Ascending aorta (tissue), 2 donors: ENCODE measurements at regions not wholly inside any gene's neighbourhood (a gene's known extent, or its start where the extent isn't known, plus 50 kb on each side); places are given as distances from the start of the nearest gene placed in this dataset.

Experiments used
- DNase-seq, 2 donors: peaks; one replicate each; pipeline ENCODE4 v3.0.0-alpha.2; 2019; ENCODE audit warnings: low spot score in 2 of 2
- H3K27ac ChIP-seq, 2 donors: fragments of 200-600 bp; sonication (generic); one replicate each; pipeline ENCODE4 v1.5.1; 2016 to 2017; ENCODE audit warnings: mild to moderate bottlenecking in 1 of 2
- H3K27me3 ChIP-seq: fragments of 200-600 bp; sonication (generic); one replicate; pipeline ENCODE4 v1.5.1; 2017
- H3K36me3 ChIP-seq, 2 donors: fragments of 200-600 bp; sonication (generic); one replicate each; pipeline ENCODE4 v1.5.1; 2016
- H3K4me1 ChIP-seq, 2 donors: fragments of 200-600 bp; sonication (generic); one replicate each; pipeline ENCODE4 v1.5.1; 2016 to 2017; ENCODE audit warnings: mild to moderate bottlenecking in 1 of 2
- H3K4me3 ChIP-seq, 2 donors: fragments of 200-600 bp; sonication (generic); one replicate each; pipeline ENCODE4 v1.5.1; 2016 to 2017; ENCODE audit warnings: mild to moderate bottlenecking in 1 of 2
- H3K9me3 ChIP-seq, 2 donors: fragments of 200-600 bp; sonication (generic); one replicate each; pipeline ENCODE4 v1.5.1; 2016
- intact Hi-C: fragments of 100-400 bp; cut with DNase I; formaldehyde crosslinking; loops from one replicate; pipeline ENCODE4 v1.15.1; 2023
- TF ChIP-seq, protein P1 (sequence below), 3 experiments: fragments of 200-600 bp in 2 of 3; fragments of 450-650 bp in 1 of 3; sonication (generic) in 2 of 3; IDR thresholded peaks; one replicate each; pipeline ENCODE4 v1.5.1; 2016 to 2019; ENCODE audit warnings: antibody characterized with exemption in 3 of 3, mild to moderate bottlenecking in 1 of 3, moderate library complexity in 1 of 3

GRCh38 chr9:10925896-10926295 is 313.1 kb upstream of the PTPRD start:
- TF ChIP-seq, protein P1, sequence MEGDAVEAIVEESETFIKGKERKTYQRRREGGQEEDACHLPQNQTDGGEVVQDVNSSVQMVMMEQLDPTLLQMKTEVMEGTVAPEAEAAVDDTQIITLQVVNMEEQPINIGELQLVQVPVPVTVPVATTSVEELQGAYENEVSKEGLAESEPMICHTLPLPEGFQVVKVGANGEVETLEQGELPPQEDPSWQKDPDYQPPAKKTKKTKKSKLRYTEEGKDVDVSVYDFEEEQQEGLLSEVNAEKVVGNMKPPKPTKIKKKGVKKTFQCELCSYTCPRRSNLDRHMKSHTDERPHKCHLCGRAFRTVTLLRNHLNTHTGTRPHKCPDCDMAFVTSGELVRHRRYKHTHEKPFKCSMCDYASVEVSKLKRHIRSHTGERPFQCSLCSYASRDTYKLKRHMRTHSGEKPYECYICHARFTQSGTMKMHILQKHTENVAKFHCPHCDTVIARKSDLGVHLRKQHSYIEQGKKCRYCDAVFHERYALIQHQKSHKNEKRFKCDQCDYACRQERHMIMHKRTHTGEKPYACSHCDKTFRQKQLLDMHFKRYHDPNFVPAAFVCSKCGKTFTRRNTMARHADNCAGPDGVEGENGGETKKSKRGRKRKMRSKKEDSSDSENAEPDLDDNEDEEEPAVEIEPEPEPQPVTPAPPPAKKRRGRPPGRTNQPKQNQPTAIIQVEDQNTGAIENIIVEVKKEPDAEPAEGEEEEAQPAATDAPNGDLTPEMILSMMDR (IDR thresholded peaks at IDR 0.05): no peak
- no peak for DNase-seq
- H3K9me3 ChIP-seq: no peaks in the 10 kb centered on the region
- no peaks in the 10 kb centered on the region for H3K4me1 ChIP-seq
- intact Hi-C loops: no loop called here
- no peak overlapping the region for H3K4me3 ChIP-seq
- H3K36me3 ChIP-seq: no peaks in the 10 kb centered on the region
- H3K27me3 ChIP-seq: no peaks in the 10 kb centered on the region
- no peak overlapping the region for H3K27ac ChIP-seq

DNA sequence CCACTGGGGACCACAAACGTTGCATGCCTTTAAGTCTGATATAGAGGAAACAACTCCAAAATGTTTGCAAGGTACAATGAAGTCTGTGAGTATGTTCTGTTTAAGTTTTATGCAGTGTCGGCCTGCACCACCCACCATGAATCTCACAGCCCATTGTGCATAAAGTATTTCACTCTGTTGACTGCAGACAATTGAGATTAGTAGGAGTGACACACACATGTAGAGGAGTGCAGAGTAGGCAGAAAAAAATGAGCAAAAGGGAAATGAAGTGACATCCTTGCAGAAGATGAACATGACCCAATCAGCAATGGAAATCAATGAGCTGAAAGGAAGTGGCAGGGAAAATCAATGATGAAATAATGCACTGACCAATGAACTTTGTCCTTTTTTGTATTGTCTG is 315.6 kb upstream of the PTPRD start:
- Histone ChIP-seq H3K36me3 (no peaks in the 10 kb centered on the region), H3K4me3 (no peak overlapping the region), H3K9me3 (no peaks in the 10 kb centered on the region), H3K4me1 (no peaks in the 10 kb centered on the region), H3K27me3 (no peaks in the 10 kb centered on the region), H3K27ac (no peak overlapping the region)
- TF ChIP-seq, protein P1 (IDR thresholded peaks at IDR 0.05): no peak
- intact Hi-C loops: no loop called here
- DNase-seq: no peak

DNA sequence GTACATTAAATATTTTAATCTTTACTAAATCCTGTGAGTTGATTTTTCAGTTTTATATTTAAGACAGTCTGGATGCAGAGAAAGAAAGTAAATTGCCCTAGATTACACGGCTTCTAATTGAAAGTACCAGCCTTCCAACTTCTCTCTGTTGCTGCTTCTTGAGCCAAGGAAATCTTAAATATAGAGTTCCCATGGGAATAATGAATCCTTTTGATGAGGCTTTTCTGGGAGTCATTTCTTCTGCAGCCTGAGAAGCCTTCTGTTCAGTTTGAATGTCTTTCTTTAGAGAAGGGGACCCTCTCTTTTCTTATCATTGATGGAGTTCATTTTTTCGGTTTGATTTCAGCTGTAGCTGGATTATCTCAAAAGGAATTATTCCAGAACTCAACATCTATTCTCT is 317.3 kb upstream of the PTPRD start:
- TF ChIP-seq, protein P1 (IDR thresholded peaks at IDR 0.05): no peak
- Histone ChIP-seq H3K27ac (no peak overlapping the region), H3K9me3 (no peaks in the 10 kb centered on the region), H3K4me3 (no peak overlapping the region), H3K27me3 (no peaks in the 10 kb centered on the region), H3K4me1 (no peaks in the 10 kb centered on the region), H3K36me3 (no peaks in the 10 kb centered on the region)
- no peak for DNase-seq
- intact Hi-C loops: no loop called here

DNA sequence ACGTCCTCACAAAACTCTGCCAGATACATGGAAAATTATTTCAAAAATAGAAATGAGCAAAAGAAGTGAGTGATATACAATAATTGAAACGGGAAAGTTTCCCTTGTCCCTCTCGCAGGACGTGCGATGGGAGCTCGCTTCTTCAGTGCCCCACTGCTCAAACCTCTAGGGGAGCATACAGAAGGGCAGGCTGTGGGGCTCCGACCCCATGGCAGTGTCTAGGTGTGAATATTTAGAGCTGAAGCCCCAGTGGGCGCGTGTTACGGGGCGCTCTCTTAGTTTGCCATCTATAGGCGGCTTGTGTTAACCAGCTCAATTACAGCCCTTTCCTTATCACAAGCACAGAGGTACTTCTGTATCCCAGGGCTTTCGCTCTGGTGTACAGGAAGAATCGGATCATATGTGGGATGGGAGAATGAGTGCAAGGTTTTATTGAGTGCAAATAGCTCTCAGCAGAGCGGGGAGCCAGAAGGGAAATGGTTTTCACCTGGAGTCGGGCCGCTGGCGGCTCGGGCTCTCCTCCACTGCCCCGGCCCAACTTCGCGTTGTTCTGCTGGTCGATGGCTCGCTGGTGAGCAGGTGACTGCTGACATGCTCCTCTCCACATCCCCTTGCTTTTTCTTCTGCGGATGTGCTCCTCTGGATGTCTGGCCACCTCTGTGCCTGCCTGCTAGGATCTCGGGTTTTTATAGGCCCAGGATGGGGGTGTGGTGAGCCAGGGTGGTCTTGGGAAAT is 334.0 kb upstream of the PTPRD start:
- no peak overlapping the region for H3K27ac ChIP-seq
- no peaks in the 10 kb centered on the region for H3K9me3 ChIP-seq
- TF ChIP-seq, protein P1 (IDR thresholded peaks at IDR 0.05): no peak
- no peak overlapping the region for H3K4me3 ChIP-seq
- intact Hi-C loops: no loop called here
- no peaks in the 10 kb centered on the region for H3K27me3 ChIP-seq
- DNase-seq: no peak
- no peaks in the 10 kb centered on the region for H3K4me1 ChIP-seq
- no peaks in the 10 kb centered on the region for H3K36me3 ChIP-seq

GRCh38 chr9:10957878-10958277 is 345.1 kb upstream of the PTPRD start:
- intact Hi-C loops: no loop called here
- Histone ChIP-seq H3K9me3 (no peaks in the 10 kb centered on the region), H3K27ac (no peak overlapping the region), H3K4me3 (no peak overlapping the region), H3K36me3 (no peaks in the 10 kb centered on the region), H3K27me3 (no peaks in the 10 kb centered on the region), H3K4me1 (no peaks in the 10 kb centered on the region)
- no peak for DNase-seq
- TF ChIP-seq, protein P1 (IDR thresholded peaks at IDR 0.05): no peak

- DNase-seq: no peak
- Histone ChIP-seq H3K4me1 (no peaks in the 10 kb centered on the region), H3K27ac (no peak overlapping the region), H3K27me3 (no peaks in the 10 kb centered on the region), H3K9me3 (no peaks in the 10 kb centered on the region), H3K36me3 (no peaks in the 10 kb centered on the region), H3K4me3 (no peak overlapping the region)
- intact Hi-C loops: no loop called here
- TF ChIP-seq, protein P1 (IDR thresholded peaks at IDR 0.05): no peak
Observed at GRCh38 chr9:10961883-10962282, 349.1 kb upstream of the PTPRD start.
